NB4 (cell line): ENCODE measurements at regions not wholly inside any gene's neighbourhood (a gene's known extent, or its start where the extent isn't known, plus 50 kb on each side); places are given as distances from the start of the nearest gene placed in this dataset.

Source experiments
- DNase-seq: peaks from one replicate; pipeline ENCODE4 v3.0.0; 2010; ENCODE audit warnings: low read depth
- H3K4me3 ChIP-seq: one replicate; pipeline ENCODE4 v1.5.1; 2011; ENCODE audit warnings: mild to moderate bottlenecking, low read depth, low read length, moderate library complexity
- CTCF ChIP-seq: IDR thresholded peaks from one replicate; pipeline ENCODE4 v1.5.1; 2012; ENCODE audit warnings: low read depth, low read length
- MAX ChIP-seq: IDR thresholded peaks from 2 replicates; pipeline ENCODE4 v1.6.1; 2011; ENCODE audit warnings: low read depth, low read length
- MYC ChIP-seq: IDR thresholded peaks from 2 replicates; pipeline ENCODE4 v1.6.1; 2011; ENCODE audit warnings: low read depth, low read length
- POLR2A ChIP-seq: IDR thresholded peaks from 2 replicates; pipeline ENCODE4 v1.6.1; 2011; ENCODE audit warnings: mild to moderate bottlenecking; ENCODE audit not compliant: insufficient read length; ENCODE audit errors: extremely low read depth

DNA sequence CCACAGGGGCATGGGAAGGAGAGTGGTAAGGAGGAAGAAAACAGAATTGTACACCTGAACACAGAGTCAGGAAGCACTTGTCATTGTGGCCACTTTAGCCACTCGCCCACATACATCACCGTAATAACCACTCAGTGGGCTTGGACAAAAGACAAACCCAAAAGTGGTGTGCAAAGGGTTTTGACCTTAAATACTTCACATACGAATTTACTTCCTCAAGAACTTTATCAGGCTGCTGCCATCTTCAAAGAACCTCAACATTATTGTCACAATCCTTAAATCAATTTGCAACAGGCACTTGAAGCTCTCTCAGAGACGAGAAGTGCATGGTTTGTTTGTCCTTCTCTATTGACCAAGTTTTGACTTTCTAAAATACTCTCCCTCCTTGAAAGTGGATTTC, 187.3 kb upstream of the EGLN3 start:
- no peak overlapping the region for H3K4me3 ChIP-seq
- no peak for DNase-seq
- TF ChIP-seq CTCF: no peak
- no peak for TF ChIP-seq POLR2A
- no peak for TF ChIP-seq MYC
- TF ChIP-seq MAX: no peak

GRCh38 chr14:34137001-34137745, 186.3 kb upstream of the EGLN3 start:
- no peak overlapping the region for H3K4me3 ChIP-seq
- DNase-seq: no peak
- no peak for TF ChIP-seq MYC
- TF ChIP-seq MAX: no peak
- no peak for TF ChIP-seq POLR2A
- no peak for TF ChIP-seq CTCF

DNA sequence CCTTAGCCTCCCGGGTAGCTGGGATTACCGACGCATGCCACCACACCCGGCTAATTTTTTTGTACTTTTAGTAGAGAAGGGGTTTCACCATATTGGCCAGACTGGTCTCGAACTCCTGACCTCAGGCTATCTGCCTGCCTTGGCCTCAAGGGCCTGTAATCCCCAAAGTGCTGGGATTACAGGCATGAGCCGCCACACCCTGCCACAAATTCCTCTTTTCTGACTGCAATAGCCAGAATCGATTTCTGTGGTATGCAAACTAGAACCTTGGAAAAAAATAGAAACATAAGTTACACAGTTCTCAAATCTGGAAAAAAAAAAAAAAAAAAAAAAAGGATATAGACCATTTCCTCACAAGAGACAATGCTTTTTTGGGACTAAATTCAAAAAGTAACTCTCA, 184.6 kb upstream of the EGLN3 start:
- TF ChIP-seq CTCF: no peak
- no peak overlapping the region for H3K4me3 ChIP-seq
- DNase-seq: no peak

DNA sequence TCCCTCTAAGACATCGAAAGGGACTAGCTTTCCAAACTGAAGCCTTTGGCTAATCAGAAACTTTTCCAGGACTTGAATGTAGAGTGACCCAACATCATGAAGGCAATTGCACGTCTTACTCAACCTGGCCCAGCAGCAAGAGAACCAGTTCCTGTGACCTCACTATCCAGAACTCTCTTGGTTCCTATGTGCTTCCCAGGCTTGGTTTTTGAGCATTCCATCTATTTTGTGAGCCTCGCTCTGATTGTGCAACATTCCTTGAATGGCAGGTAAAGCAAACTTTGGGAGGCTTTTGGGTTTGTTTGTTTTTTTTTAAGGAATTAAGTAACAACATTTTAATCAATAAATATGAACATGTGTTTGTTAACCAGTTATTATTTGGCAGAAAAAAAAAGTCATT, 183.6 kb upstream of the EGLN3 start:
- no peak overlapping the region for H3K4me3 ChIP-seq
- no peak for DNase-seq
- no peak for TF ChIP-seq MYC
- no peak for TF ChIP-seq CTCF

DNA sequence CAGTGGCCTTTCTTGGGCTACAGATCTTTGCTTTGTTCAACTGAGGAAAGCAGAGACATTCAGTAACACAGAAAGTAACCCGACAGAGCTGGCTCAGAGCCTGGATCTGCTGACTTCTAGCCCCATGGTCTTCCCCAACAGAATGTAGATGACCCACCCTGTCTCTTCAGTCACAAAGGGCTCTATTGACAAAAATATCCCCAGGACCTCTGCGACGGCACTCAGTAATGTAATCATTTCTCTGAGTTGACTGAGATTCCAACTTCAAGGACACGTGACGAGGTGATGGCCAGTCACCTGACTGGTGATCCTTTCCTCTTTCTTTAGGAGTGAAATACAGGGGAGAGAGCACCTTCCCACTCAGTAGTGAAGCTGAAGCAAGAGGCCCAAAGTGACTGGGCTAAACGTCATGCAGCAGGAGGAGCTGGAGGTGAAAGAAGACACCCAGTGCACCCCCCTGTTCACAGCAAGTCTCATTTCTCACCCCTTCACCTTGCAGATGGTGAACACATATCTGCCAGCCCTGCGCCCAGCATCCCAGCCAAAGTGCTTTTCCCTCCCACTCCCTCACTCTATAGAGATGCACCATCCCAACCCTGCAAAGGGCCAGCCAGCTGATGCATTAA, 179.2 kb upstream of the EGLN3 start:
- no peak for DNase-seq
- H3K4me3 ChIP-seq: no peak overlapping the region
- TF ChIP-seq MAX: no peak
- no peak for TF ChIP-seq CTCF
- TF ChIP-seq MYC: no peak
- TF ChIP-seq POLR2A: no peak

DNA sequence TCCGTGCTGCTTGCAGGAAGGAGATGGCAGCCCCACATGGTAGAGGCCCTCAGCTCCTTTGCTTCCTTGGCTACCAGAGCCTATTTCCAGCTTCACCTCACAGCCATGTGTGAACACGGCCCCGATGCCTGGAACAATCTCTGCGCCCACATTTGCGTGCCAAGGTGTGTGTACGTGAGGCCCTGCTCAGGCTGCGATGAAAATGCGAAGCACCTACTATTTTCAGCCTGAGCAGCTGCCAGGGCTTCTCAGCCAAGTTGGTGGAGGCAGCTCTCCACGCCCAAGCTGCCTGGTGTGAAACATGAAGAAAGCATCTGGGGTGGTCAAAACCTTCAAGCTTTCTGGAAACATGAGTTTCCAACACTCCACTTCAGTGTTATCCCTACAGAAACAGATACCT, 177.8 kb upstream of the EGLN3 start:
- no peak overlapping the region for H3K4me3 ChIP-seq
- no peak for DNase-seq
- TF ChIP-seq CTCF: no peak
- no peak for TF ChIP-seq MYC
- no peak for TF ChIP-seq POLR2A
- no peak for TF ChIP-seq MAX
